Colonic mucosa (tissue), 4 donors: ENCODE measurements at regions not wholly inside any gene's neighbourhood (a gene's known extent, or its start where the extent isn't known, plus 50 kb on each side); places are given as distances from the start of the nearest gene placed in this dataset.

ENCODE experiments used
- DNase-seq: peaks from one replicate; pipeline ENCODE4 v3.0.0-alpha.2; 2020
- H3K27ac ChIP-seq: fragments of 200-600 bp; one replicate; pipeline ENCODE4 v1.8.0; 2021
- H3K27me3 ChIP-seq: fragments of 200-600 bp; one replicate; pipeline ENCODE4 v1.8.0; 2021
- H3K36me3 ChIP-seq: fragments of 200-600 bp; one replicate; pipeline ENCODE4 v1.8.0; 2021
- H3K4me1 ChIP-seq: fragments of 200-600 bp; one replicate; pipeline ENCODE4 v1.8.0; 2021; ENCODE audit warnings: mild to moderate bottlenecking
- H3K4me3 ChIP-seq: fragments of 200-600 bp; one replicate; pipeline ENCODE4 v1.8.0; 2021
- H3K9ac ChIP-seq, 2 donors: one replicate each; pipeline ENCODE4 v1.7.0; 2013; ENCODE audit warnings: control low read depth in 2 of 2, low read depth in 2 of 2, low read length in 2 of 2
- H3K9me3 ChIP-seq: fragments of 200-600 bp; one replicate; pipeline ENCODE4 v1.8.0; 2021
- intact Hi-C: fragments of 100-400 bp; cut with DNase I; formaldehyde crosslinking; loops from one replicate; pipeline ENCODE4 v1.14.1; 2022
- TF ChIP-seq, protein P1 (sequence below): fragments of 200-600 bp; IDR thresholded peaks from one replicate; pipeline ENCODE4 v1.8.0; 2022; ENCODE audit warnings: antibody characterized with exemption, mild to moderate bottlenecking
- donor health status: healthy.
- donor health status: DM: no; HTN: no; CAD: no.
- donor health status: DM: no; HTN: no; CAD: no.

GRCh38 chr4:171087089-171087488 is 726.1 kb upstream of the GALNTL6 start:
- Histone ChIP-seq H3K27me3 (no peaks in the 10 kb centered on the region), H3K4me1 (no peaks in the 10 kb centered on the region), H3K4me3 (no peak overlapping the region), H3K36me3 (no peaks in the 10 kb centered on the region), H3K9me3 (peaks cover 4% of the 10 kb centered on the region), H3K27ac (no peak overlapping the region), H3K9ac (no peak overlapping the region)
- intact Hi-C loops = no loop called here
- DNase-seq = no peak
- TF ChIP-seq, protein P1, sequence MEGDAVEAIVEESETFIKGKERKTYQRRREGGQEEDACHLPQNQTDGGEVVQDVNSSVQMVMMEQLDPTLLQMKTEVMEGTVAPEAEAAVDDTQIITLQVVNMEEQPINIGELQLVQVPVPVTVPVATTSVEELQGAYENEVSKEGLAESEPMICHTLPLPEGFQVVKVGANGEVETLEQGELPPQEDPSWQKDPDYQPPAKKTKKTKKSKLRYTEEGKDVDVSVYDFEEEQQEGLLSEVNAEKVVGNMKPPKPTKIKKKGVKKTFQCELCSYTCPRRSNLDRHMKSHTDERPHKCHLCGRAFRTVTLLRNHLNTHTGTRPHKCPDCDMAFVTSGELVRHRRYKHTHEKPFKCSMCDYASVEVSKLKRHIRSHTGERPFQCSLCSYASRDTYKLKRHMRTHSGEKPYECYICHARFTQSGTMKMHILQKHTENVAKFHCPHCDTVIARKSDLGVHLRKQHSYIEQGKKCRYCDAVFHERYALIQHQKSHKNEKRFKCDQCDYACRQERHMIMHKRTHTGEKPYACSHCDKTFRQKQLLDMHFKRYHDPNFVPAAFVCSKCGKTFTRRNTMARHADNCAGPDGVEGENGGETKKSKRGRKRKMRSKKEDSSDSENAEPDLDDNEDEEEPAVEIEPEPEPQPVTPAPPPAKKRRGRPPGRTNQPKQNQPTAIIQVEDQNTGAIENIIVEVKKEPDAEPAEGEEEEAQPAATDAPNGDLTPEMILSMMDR = no peak

- H3K4me1 ChIP-seq = no peaks in the 10 kb centered on the region
- no peak overlapping the region for H3K27ac ChIP-seq
- intact Hi-C loops = no loop called here
- H3K36me3 ChIP-seq = no peaks in the 10 kb centered on the region
- no peak for DNase-seq
- no peak overlapping the region for H3K9ac ChIP-seq
- H3K4me3 ChIP-seq = no peak overlapping the region
- TF ChIP-seq, protein P1 = no peak
- H3K9me3 ChIP-seq = no peaks in the 10 kb centered on the region
- no peaks in the 10 kb centered on the region for H3K27me3 ChIP-seq
These were observed 745.8 kb upstream of the GALNTL6 start for GRCh38 chr4:171067422-171067821.

GRCh38 chr4:171049380-171049779 is 763.8 kb upstream of the GALNTL6 start:
- Histone ChIP-seq H3K36me3 (no peaks in the 10 kb centered on the region), H3K27me3 (no peaks in the 10 kb centered on the region), H3K9ac (no peak overlapping the region), H3K27ac (no peak overlapping the region), H3K4me3 (no peak overlapping the region), H3K4me1 (no peaks in the 10 kb centered on the region), H3K9me3 (peaks cover 3% of the 10 kb centered on the region)
- DNase-seq = no peak
- intact Hi-C loops = no loop called here
- TF ChIP-seq, protein P1 = no peak

GRCh38 chr4:171042989-171043524 is 770.1 kb upstream of the GALNTL6 start:
- H3K9me3 ChIP-seq = peaks cover 6% of the 10 kb centered on the region
- intact Hi-C loops = no loop called here
- DNase-seq = no peak
- TF ChIP-seq, protein P1 = no peak
- H3K36me3 ChIP-seq = no peaks in the 10 kb centered on the region
- H3K4me3 ChIP-seq = no peak overlapping the region
- H3K9ac ChIP-seq = no peak overlapping the region
- no peaks in the 10 kb centered on the region for H3K27me3 ChIP-seq
- no peak overlapping the region for H3K27ac ChIP-seq
- no peaks in the 10 kb centered on the region for H3K4me1 ChIP-seq

- DNase-seq = no peak
- no peaks in the 10 kb centered on the region for H3K27me3 ChIP-seq
- no peak overlapping the region for H3K4me3 ChIP-seq
- intact Hi-C loops = no loop called here
- H3K36me3 ChIP-seq = no peaks in the 10 kb centered on the region
- no peak overlapping the region for H3K9ac ChIP-seq
- no peaks in the 10 kb centered on the region for H3K4me1 ChIP-seq
- no peak overlapping the region for H3K27ac ChIP-seq
- no peaks in the 10 kb centered on the region for H3K9me3 ChIP-seq
- TF ChIP-seq, protein P1 = no peak
These were observed 777.3 kb upstream of the GALNTL6 start for GRCh38 chr4:171035909-171036308.

DNA sequence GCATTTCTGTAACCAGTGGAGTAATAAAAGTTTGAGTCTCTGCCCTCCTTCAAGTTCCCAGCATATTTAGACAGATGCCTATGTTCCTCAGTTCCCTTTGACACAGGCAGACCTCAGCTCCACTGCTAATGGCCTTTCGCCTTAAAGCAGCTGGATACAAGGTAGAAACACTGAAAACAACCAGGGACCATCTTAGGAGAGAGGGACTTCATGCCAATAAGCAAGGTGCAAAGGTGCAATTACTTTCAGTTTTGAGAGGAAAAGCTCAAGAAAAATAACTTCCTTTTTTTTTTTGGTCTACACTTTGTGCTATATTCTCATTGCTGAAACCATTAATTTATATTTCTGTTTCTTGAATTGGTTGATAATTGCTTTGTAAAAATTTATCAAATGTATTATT is 781.9 kb upstream of the GALNTL6 start:
- H3K4me3 ChIP-seq = no peak overlapping the region
- intact Hi-C loops = no loop called here
- H3K4me1 ChIP-seq = no peaks in the 10 kb centered on the region
- DNase-seq = no peak
- no peaks in the 10 kb centered on the region for H3K27me3 ChIP-seq
- TF ChIP-seq, protein P1 = no peak
- no peak overlapping the region for H3K27ac ChIP-seq
- no peaks in the 10 kb centered on the region for H3K9me3 ChIP-seq
- H3K36me3 ChIP-seq = no peaks in the 10 kb centered on the region
- no peak overlapping the region for H3K9ac ChIP-seq
